Gastrocnemius medialis (tissue), 4 donors: ENCODE measurements at regions not wholly inside any gene's neighbourhood (a gene's known extent, or its start where the extent isn't known, plus 50 kb on each side); places are given as distances from the start of the nearest gene placed in this dataset.
A peak's percentile ranks its signal among the peaks of the same experiment; 100 is the strongest.

Source experiments
- ATAC-seq, 2 donors: fragments of 150-250 bp; one replicate each; pipeline ENCODE4 v1.9.1; 2016
- DNase-seq, 2 donors: peaks; one replicate each; pipeline ENCODE4 v3.0.0-alpha.2; 2019
- H3K27ac ChIP-seq, 4 donors: fragments of 200-600 bp; sonication (generic); 1 replicate in 1 of 4; 2 replicates in 3 of 4; pipeline ENCODE4 v1.5.1; 2016 to 2018; ENCODE audit warnings: mild to moderate bottlenecking in 2 of 4, moderate library complexity in 1 of 4
- H3K27me3 ChIP-seq, 3 donors: fragments of 200-600 bp; sonication (generic) in 2 of 3; 1 replicate in 1 of 3; 2 replicates in 2 of 3; pipeline versions ENCODE4 v1.5.1 to v1.6.0; 2016 to 2019; ENCODE audit warnings: mild to moderate bottlenecking in 1 of 3, moderate library complexity in 1 of 3
- H3K36me3 ChIP-seq, 2 donors: fragments of 200-600 bp; sonication (generic) in 1 of 2; one replicate each; pipeline ENCODE4 v1.5.1; 2017 to 2018
- H3K4me1 ChIP-seq, 2 donors: fragments of 200-600 bp; sonication (generic) in 1 of 2; one replicate each; pipeline ENCODE4 v1.5.1; 2016 to 2017; ENCODE audit warnings: mild to moderate bottlenecking in 2 of 2
- H3K4me3 ChIP-seq, 4 donors: fragments of 200-600 bp; sonication (generic) in 3 of 4; 1 replicate in 1 of 4; 2 replicates in 3 of 4; pipeline ENCODE4 v1.5.1; 2016 to 2019; ENCODE audit warnings: mild to moderate bottlenecking in 2 of 4
- H3K9me3 ChIP-seq, 3 donors: fragments of 200-600 bp; sonication (generic) in 2 of 3; 1 replicate in 1 of 3; 2 replicates in 2 of 3; pipeline ENCODE4 v1.5.1; 2016 to 2019
- CTCF ChIP-seq, 5 experiments: fragments of 450-650 bp in 3 of 5; fragments of 200-600 bp in 2 of 5; sonication (generic) in 2 of 5; IDR thresholded peaks in 4 of 5; conservative IDR thresholded peaks in 1 of 5; 1 replicate in 4 of 5; 2 replicates in 1 of 5; pipeline ENCODE4 v1.5.1; 2016 to 2019; ENCODE audit warnings: antibody characterized with exemption in 5 of 5, mild to moderate bottlenecking in 3 of 5, moderate library complexity in 3 of 5
- POLR2A ChIP-seq, 2 donors: fragments of 450-650 bp; IDR thresholded peaks; one replicate each; pipeline ENCODE4 v1.6.1; 2017; ENCODE audit warnings: antibody characterized with exemption in 2 of 2, mild to moderate bottlenecking in 2 of 2, moderate library complexity in 2 of 2
- in situ Hi-C, 4 donors: fragments of 200-750 bp; cut with MboI; loops; one replicate each; pipeline versions ENCODE4 v1.15.0 to v1.8.0; 2017; ENCODE audit warnings: low sequenced_read_pairs in 4 of 4
- intact Hi-C: fragments of 100-400 bp; cut with DNase I; formaldehyde crosslinking; loops from one replicate; pipeline ENCODE4 v1.15.1; 2023; ENCODE audit warnings: low total_unique reads

GRCh38 chr1:110280126-110280525 is 59.1 kb upstream of the RBM15 start:
- in situ Hi-C loops: no loop called here
- no peak for DNase-seq
- H3K27me3 ChIP-seq: no peaks in the 10 kb centered on the region

GRCh38 chr1:110280804-110281203 is 58.4 kb upstream of the RBM15 start:
- intact Hi-C loops (no loop called here), in situ Hi-C loops (no loop called here)
- no peak for ATAC-seq
- H3K27ac ChIP-seq: no peak overlapping the region
- DNase-seq: no peak
- no peaks in the 10 kb centered on the region for H3K27me3 ChIP-seq
- no peak for TF ChIP-seq CTCF (IDR thresholded peaks at IDR 0.05 in 4 of 5, conservative IDR thresholded peaks at IDR 0.05 in 1 of 5)
- no peak for TF ChIP-seq POLR2A (IDR thresholded peaks at IDR 0.05)
- no peaks in the 10 kb centered on the region for H3K36me3 ChIP-seq
- no peaks in the 10 kb centered on the region for H3K9me3 ChIP-seq
- peaks cover 0 to 5% of the 10 kb centered on the region in 2 donors for H3K4me1 ChIP-seq
- H3K4me3 ChIP-seq: no peak overlapping the region

More at GRCh38 chr1:110280126-110280525, 59.1 kb upstream of the RBM15 start:
- H3K36me3 ChIP-seq: no peaks in the 10 kb centered on the region
- no peaks in the 10 kb centered on the region for H3K9me3 ChIP-seq
- ATAC-seq: no peak
- H3K27ac ChIP-seq: no peak overlapping the region
- peaks cover 0 to 5% of the 10 kb centered on the region in 2 donors for H3K4me1 ChIP-seq
- intact Hi-C loops: no loop called here
- TF ChIP-seq CTCF (IDR thresholded peaks at IDR 0.05 in 4 of 5, conservative IDR thresholded peaks at IDR 0.05 in 1 of 5) (no peak), POLR2A (IDR thresholded peaks at IDR 0.05) (no peak)
- H3K4me3 ChIP-seq: no peak overlapping the region

GRCh38 chr1:110281363-110282290 is 57.5 kb upstream of the RBM15 start:
- TF ChIP-seq POLR2A (IDR thresholded peaks at IDR 0.05) (no peak), CTCF (IDR thresholded peaks at IDR 0.05 in 4 of 5, conservative IDR thresholded peaks at IDR 0.05 in 1 of 5) (no peak)
- intact Hi-C loops: no loop called here
- peak overlapping the region in 1 of 4 donors; percentile 9 for H3K27ac ChIP-seq
- no peak overlapping the region for H3K4me3 ChIP-seq
- ATAC-seq (no peak), DNase-seq (no peak)
- H3K36me3 ChIP-seq: no peaks in the 10 kb centered on the region
- H3K4me1 ChIP-seq: peaks cover 0 to 5% of the 10 kb centered on the region in 2 donors
- no peaks in the 10 kb centered on the region for H3K27me3 ChIP-seq
- in situ Hi-C loops: no loop called here
- H3K9me3 ChIP-seq: no peaks in the 10 kb centered on the region

- intact Hi-C loops: no loop called here
- in situ Hi-C loops: no loop called here
- DNase-seq: peak in 1 of 2 donors; percentile 23
These were observed 56.8 kb upstream of the RBM15 start for GRCh38 chr1:110282395-110282794.

More at GRCh38 chr1:110282395-110282794, 56.8 kb upstream of the RBM15 start:
- peaks cover 0 to 5% of the 10 kb centered on the region in 2 donors for H3K4me1 ChIP-seq
- no peaks in the 10 kb centered on the region for H3K27me3 ChIP-seq
- H3K27ac ChIP-seq: peak overlapping the region in 1 of 4 donors; percentile 9
- H3K4me3 ChIP-seq: no peak overlapping the region
- H3K36me3 ChIP-seq: no peaks in the 10 kb centered on the region
- no peak for TF ChIP-seq CTCF (IDR thresholded peaks at IDR 0.05 in 4 of 5, conservative IDR thresholded peaks at IDR 0.05 in 1 of 5)
- TF ChIP-seq POLR2A (IDR thresholded peaks at IDR 0.05): no peak
- ATAC-seq: no peak
- no peaks in the 10 kb centered on the region for H3K9me3 ChIP-seq
